OCI-LY7 (cell line): ENCODE measurements at regions not wholly inside any gene's neighbourhood (a gene's known extent, or its start where the extent isn't known, plus 50 kb on each side); places are given as distances from the start of the nearest gene placed in this dataset.

Experiments used
- BruUV-seq: library from RNA; stranded (reverse); fragments of 400-500 nt; replicated peaks from 2 replicates; lab custom pipeline; 2021; lab: Mats Ljungman, UMichigan
- CTCF ChIA-PET: fragments of 300-600 bp; sonication (Branson Sonifier 250); formaldehyde crosslinking; loops from one replicate; lab custom pipeline; 2022; ENCODE audit warnings: antibody characterized with exemption; ENCODE audit not compliant: unreplicated experiment; lab: Charles Lee
- POLR2A ChIA-PET: fragments of 300-600 bp; sonication (Branson Sonifier 250); formaldehyde crosslinking; loops from one replicate; lab custom pipeline; 2022; ENCODE audit warnings: antibody characterized with exemption; lab: Charles Lee
- DNase-seq: peaks from one replicate; pipeline ENCODE4 v3.0.0-alpha.2; 2015; ENCODE audit warnings: low spot score
- H2AFZ ChIP-seq: fragments of 200-600 bp; sonication (generic), shearing (Covaris generic); 2 replicates; pipeline ENCODE4 v1.6.1; 2014; ENCODE audit warnings: mild to moderate bottlenecking, antibody characterized with exemption, low read length, moderate library complexity
- H3K27ac ChIP-seq: fragments of 200-600 bp; sonication (generic); 2 replicates; pipeline ENCODE4 v1.5.1; 2014; ENCODE audit warnings: mixed run types, low read depth, mild to moderate bottlenecking, moderate library complexity, low read length, inconsistent platforms; ENCODE audit not compliant: poor library complexity, severe bottlenecking
- H3K36me3 ChIP-seq: fragments of 200-600 bp; sonication (generic); 2 replicates; pipeline ENCODE4 v1.6.1; 2014; ENCODE audit warnings: mild to moderate bottlenecking, antibody characterized with exemption, low read length, moderate library complexity, mixed read lengths; ENCODE audit not compliant: insufficient read depth
- H3K4me1 ChIP-seq: fragments of 200-600 bp; sonication (generic); 2 replicates; pipeline ENCODE4 v1.5.1; 2014; ENCODE audit warnings: mild to moderate bottlenecking, low read length; ENCODE audit not compliant: insufficient read depth, poor library complexity, severe bottlenecking
- H3K4me2 ChIP-seq: fragments of 200-600 bp; sonication (generic); 2 replicates; pipeline ENCODE4 v1.6.1; 2014; ENCODE audit warnings: mild to moderate bottlenecking, low read length
- H3K4me3 ChIP-seq: fragments of 200-600 bp; sonication (generic); 2 replicates; pipeline ENCODE4 v1.5.1; 2014; ENCODE audit warnings: mild to moderate bottlenecking, low read depth, low read length; ENCODE audit not compliant: poor library complexity, severe bottlenecking
- H3K79me2 ChIP-seq: fragments of 200-600 bp; sonication (generic); 2 replicates; pipeline ENCODE4 v1.6.1; 2016; ENCODE audit warnings: low read depth, mild to moderate bottlenecking, low read length, moderate library complexity, mixed read lengths; ENCODE audit not compliant: insufficient read depth
- H3K9me2 ChIP-seq: fragments of 200-600 bp; sonication (generic); 2 replicates; pipeline ENCODE4 v1.6.1; 2016; ENCODE audit warnings: mild to moderate bottlenecking, low read length, mixed read lengths; ENCODE audit not compliant: insufficient read depth
- H3K9me3 ChIP-seq: fragments of 200-600 bp; sonication (generic); 2 replicates; pipeline ENCODE4 v1.6.1; 2014; ENCODE audit warnings: mild to moderate bottlenecking, mixed run types, low read length, mixed read lengths
- H4K20me1 ChIP-seq: fragments of 200-600 bp; sonication (generic); 2 replicates; pipeline ENCODE4 v1.6.1; 2014; ENCODE audit warnings: mild to moderate bottlenecking, antibody characterized with exemption, low read length, moderate library complexity, mixed read lengths; ENCODE audit not compliant: insufficient read depth
- CTCF ChIP-seq: fragments of 200-600 bp; sonication (generic); conservative IDR thresholded peaks from 2 replicates; pipeline ENCODE4 v1.5.1; 2014; ENCODE audit warnings: mild to moderate bottlenecking, antibody characterized with exemption, low read length, moderate library complexity, mixed read lengths
- EZH2phosphoT487 ChIP-seq: fragments of 200-600 bp; sonication (generic); IDR thresholded peaks from 2 replicates; pipeline ENCODE4 v1.6.1; 2018; ENCODE audit warnings: low read depth, borderline replicate concordance, mild to moderate bottlenecking, mixed run types, antibody characterized with exemption, low read length, moderate library complexity, mixed read lengths
- intact Hi-C: fragments of 100-400 bp; cut with micrococcal nuclease; formaldehyde crosslinking; loops from one replicate; pipeline ENCODE4 v1.10.0; 2022; ENCODE audit not compliant: unreplicated experiment

DNA sequence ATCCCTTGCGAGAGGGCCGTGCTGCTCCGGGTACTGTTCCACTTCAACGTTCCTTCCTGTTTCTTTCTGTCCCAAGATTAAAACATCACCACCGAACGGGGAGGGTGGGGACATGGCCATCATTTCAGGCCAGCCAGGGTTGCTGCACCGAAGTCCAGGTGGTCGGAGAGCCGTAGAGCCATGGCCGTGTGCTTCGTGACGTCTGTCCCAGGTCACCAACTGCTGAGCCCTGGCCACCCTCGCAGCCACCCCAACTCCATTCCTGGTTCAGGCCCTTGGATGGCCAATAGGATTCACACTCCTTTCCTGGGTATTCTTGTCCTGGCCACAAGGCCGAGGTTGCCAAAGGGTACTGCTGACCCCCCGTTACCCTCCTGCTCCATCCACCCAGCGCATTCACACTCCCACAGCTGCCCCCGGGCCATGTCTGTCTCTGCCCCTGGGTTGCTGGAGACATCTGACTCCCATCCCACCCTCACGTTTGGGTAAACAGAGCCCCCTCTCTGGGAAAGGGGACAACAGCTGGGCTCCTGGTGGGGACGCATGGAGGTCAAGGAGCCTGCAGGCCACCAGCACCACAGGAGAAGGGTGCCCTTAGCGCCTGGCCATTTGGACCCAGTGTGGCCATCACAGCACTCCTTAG is 103.2 kb downstream of the HMX1 start:
- ChIA-PET CTCF (no interaction called here), POLR2A (no interaction called here)
- Histone ChIP-seq H3K4me1 (no peaks in the 10 kb centered on the region), H2AFZ (no peak overlapping the region), H3K4me3 (no peak overlapping the region), H3K79me2 (no peaks in the 10 kb centered on the region), H3K36me3 (no peaks in the 10 kb centered on the region), H3K27ac (no peak overlapping the region), H3K9me2 (no peaks in the 10 kb centered on the region), H3K9me3 (no peaks in the 10 kb centered on the region), H4K20me1 (no peaks in the 10 kb centered on the region), H3K4me2 (no peak overlapping the region)
- TF ChIP-seq CTCF (no peak), EZH2phosphoT487 (no peak)
- no peak for DNase-seq
- no TSS peak for BruUV-seq
- intact Hi-C loops, result no loop called here

- no peak overlapping the region for H2AFZ ChIP-seq
- no TSS peak for BruUV-seq
- intact Hi-C loops, result no loop called here
Measured at GRCh38 chr4:8766610-8767009, 105.0 kb downstream of the HMX1 start.

More at GRCh38 chr4:8766610-8767009, 105.0 kb downstream of the HMX1 start:
- H4K20me1 ChIP-seq, result no peaks in the 10 kb centered on the region
- no peaks in the 10 kb centered on the region for H3K79me2 ChIP-seq
- no peaks in the 10 kb centered on the region for H3K9me2 ChIP-seq
- no peak overlapping the region for H3K27ac ChIP-seq
- no peak for DNase-seq
- H3K4me1 ChIP-seq, result no peaks in the 10 kb centered on the region
- H3K36me3 ChIP-seq, result no peaks in the 10 kb centered on the region
- no peak overlapping the region for H3K4me2 ChIP-seq
- TF ChIP-seq EZH2phosphoT487, result no peak
- TF ChIP-seq CTCF, result no peak
- no peaks in the 10 kb centered on the region for H3K9me3 ChIP-seq
- no peak overlapping the region for H3K4me3 ChIP-seq
- ChIA-PET CTCF (no interaction called here), POLR2A (no interaction called here)
